ENCODE measurements at regions not wholly inside any gene's neighbourhood (a gene's known extent, or its start where the extent isn't known, plus 50 kb on each side); places are given as distances from the start of the nearest gene placed in this dataset.

- TF ChIP-seq CHD2 (IDR thresholded peaks at IDR 0.05; ENCODE audit: low read length, partially characterized antibody) = no peak
- no peak for TF ChIP-seq EP300 (IDR thresholded peaks at IDR 0.05; ENCODE audit: borderline replicate concordance in 1 of 2, low read depth in 1 of 2, low read length in 1 of 2)
- no peak for TF ChIP-seq SIN3A (IDR thresholded peaks at IDR 0.05; ENCODE audit: borderline replicate concordance, low read depth, low read length)
- TF ChIP-seq CTCF (IDR thresholded peaks at IDR 0.05) = no peak
- no peak for TF ChIP-seq TAF1 (IDR thresholded peaks at IDR 0.05; ENCODE audit: borderline replicate concordance, low read depth, low read length)
- TF ChIP-seq GABPA (IDR thresholded peaks at IDR 0.05; ENCODE audit: low read depth) = no peak
- no peak for TF ChIP-seq RCOR1 (IDR thresholded peaks at IDR 0.05; ENCODE audit: low read length)
- no peak for TF ChIP-seq FOXM1 (IDR thresholded peaks at IDR 0.05; ENCODE audit: low read depth)
- TF ChIP-seq MAX (IDR thresholded peaks at IDR 0.05; ENCODE audit: low read depth) = no peak
Measured at GRCh38 chr20:7463290-7463689, 477.0 kb downstream of the HAO1 start.
